Suppressor macrophage treated with lipopolysaccharide for 4 hours (primary cell): ENCODE measurements at regions not wholly inside any gene's neighbourhood (a gene's known extent, or its start where the extent isn't known, plus 50 kb on each side); places are given as distances from the start of the nearest gene placed in this dataset.

Source experiments
- DNase-seq: peaks from one replicate; pipeline ENCODE4 v3.0.0-alpha.2; 2020

GRCh38 chr16:79543219-79543618, 57.3 kb downstream of the MAF start:
- DNase-seq: no peak

GRCh38 chr16:79542237-79542774, 58.2 kb downstream of the MAF start:
- DNase-seq: peak; percentile 73

GRCh38 chr16:79540825-79541595, 59.5 kb downstream of the MAF start:
- DNase-seq: no peak

GRCh38 chr16:79537584-79537983, 63.0 kb downstream of the MAF start:
- no peak for DNase-seq

- no peak for DNase-seq
Observed at GRCh38 chr16:79536958-79537357, 63.6 kb downstream of the MAF start.

- peak; percentile 85 for DNase-seq
Observed at GRCh38 chr16:79535130-79535529, 65.4 kb downstream of the MAF start.

GRCh38 chr16:79534143-79534542, 66.4 kb downstream of the MAF start:
- DNase-seq: no peak

GRCh38 chr16:79533292-79533691, 67.2 kb downstream of the MAF start:
- DNase-seq: no peak

- no peak for DNase-seq
Observed at GRCh38 chr16:79532785-79533184, 67.8 kb downstream of the MAF start.

GRCh38 chr16:79532273-79532672, 68.3 kb downstream of the MAF start:
- DNase-seq: no peak

GRCh38 chr16:79528338-79528737, 72.2 kb downstream of the MAF start:
- DNase-seq: no peak

- DNase-seq: no peak
Observed at GRCh38 chr16:79523971-79524370, 76.6 kb downstream of the MAF start.

- no peak for DNase-seq
Observed at GRCh38 chr16:79519448-79519847, 81.1 kb downstream of the MAF start.

GRCh38 chr16:79517156-79517555, 83.4 kb downstream of the MAF start:
- DNase-seq: peak; percentile 11

GRCh38 chr16:79510879-79511278, 89.7 kb downstream of the MAF start:
- no peak for DNase-seq

- no peak for DNase-seq
Observed at GRCh38 chr16:79509906-79510305, 90.6 kb downstream of the MAF start.

- peak; percentile 64 for DNase-seq
Observed at GRCh38 chr16:79509211-79509631, 91.3 kb downstream of the MAF start.

GRCh38 chr16:79508294-79508693, 92.2 kb downstream of the MAF start:
- no peak for DNase-seq

GRCh38 chr16:79505344-79505743, 95.2 kb downstream of the MAF start:
- no peak for DNase-seq

GRCh38 chr16:79503511-79503910, 97.0 kb downstream of the MAF start:
- DNase-seq: no peak

- no peak for DNase-seq
Observed at GRCh38 chr16:79501446-79501845, 99.1 kb downstream of the MAF start.

- no peak for DNase-seq
Observed at GRCh38 chr16:79500866-79501265, 99.7 kb downstream of the MAF start.

GRCh38 chr16:79500286-79500685, 100.3 kb downstream of the MAF start:
- no peak for DNase-seq

GRCh38 chr16:79498928-79499327, 101.6 kb downstream of the MAF start:
- no peak for DNase-seq
